Thyroid gland (tissue), 4 donors: ENCODE measurements at regions not wholly inside any gene's neighbourhood (a gene's known extent, or its start where the extent isn't known, plus 50 kb on each side); places are given as distances from the start of the nearest gene placed in this dataset.
"Not testable (repeated sequence)": the region's sequence is repeated elsewhere in the genome, so short reads cannot be mapped to it uniquely, and the experiment has no call there.

Source experiments
- DNase-seq, 2 donors: peaks; one replicate each; pipeline ENCODE4 v3.0.0-alpha.2; 2019
- H3K27ac ChIP-seq, 3 donors: fragments of 200-600 bp; sonication (generic); 1 replicate in 2 of 3; 2 replicates in 1 of 3; pipeline ENCODE4 v1.5.1; 2016 to 2019; ENCODE audit warnings: mild to moderate bottlenecking in 1 of 3, moderate library complexity in 1 of 3
- H3K27me3 ChIP-seq: fragments of 200-600 bp; sonication (generic); one replicate; pipeline ENCODE4 v1.5.1; 2019
- H3K36me3 ChIP-seq, 2 donors: fragments of 200-600 bp; sonication (generic); one replicate each; pipeline ENCODE4 v1.5.1; 2016 to 2019
- H3K4me1 ChIP-seq, 2 donors: fragments of 200-600 bp; sonication (generic); one replicate each; pipeline ENCODE4 v1.5.1; 2017 to 2019
- H3K4me3 ChIP-seq, 3 donors: fragments of 200-600 bp; sonication (generic); replicated peaks in 1 of 3; 1 replicate in 2 of 3; 2 replicates in 1 of 3; pipeline ENCODE4 v1.5.1; 2016; ENCODE audit warnings: mild to moderate bottlenecking in 1 of 3
- H3K9me3 ChIP-seq: fragments of 200-600 bp; sonication (generic); one replicate; pipeline ENCODE4 v1.5.1; 2017
- CTCF ChIP-seq, 6 experiments: fragments of 200-600 bp in 3 of 6; fragments of 450-650 bp in 3 of 6; sonication (generic) in 3 of 6; IDR thresholded peaks; one replicate each; pipeline ENCODE4 v1.5.1; 2016 to 2019; ENCODE audit warnings: antibody characterized with exemption in 6 of 6, mild to moderate bottlenecking in 2 of 6, inconsistent platforms in 1 of 6, moderate library complexity in 1 of 6
- POLR2A ChIP-seq, 2 donors: fragments of 450-650 bp; IDR thresholded peaks; one replicate each; pipeline ENCODE4 v1.6.1; 2017; ENCODE audit warnings: antibody characterized with exemption in 2 of 2, mild to moderate bottlenecking in 2 of 2, moderate library complexity in 1 of 2
- WGBS, 2 donors: methylation state at CpG; one replicate each; pipeline ENCODE4 v1.1.5; 2017; 5-methylcytosine and 5-hydroxymethylcytosine counted together
- intact Hi-C: fragments of 100-400 bp; cut with DNase I; formaldehyde crosslinking; loops from one replicate; pipeline ENCODE4 v1.15.1; 2023

- Histone ChIP-seq H3K27me3 (no peaks in the 10 kb centered on the region), H3K36me3 (no peaks in the 10 kb centered on the region), H3K9me3 (no peaks in the 10 kb centered on the region), H3K27ac (no peak overlapping the region), H3K4me1 (no peaks in the 10 kb centered on the region), H3K4me3 (no peak overlapping the region)
- DNase-seq, result no peak
- intact Hi-C loops, result no loop called here
- TF ChIP-seq CTCF (IDR thresholded peaks at IDR 0.05) (no peak), POLR2A (IDR thresholded peaks at IDR 0.05) (no peak)
- WGBS, 2 donors, result 56 to 63% methylated on average over 1 of the region's 1 CpG
These were observed 1006.8 kb downstream of the SLC16A7 start for GRCh38 chr12:60602601-60603000.

- 70 to 75% methylated on average over 5 of the region's 5 CpGs for WGBS, 2 donors
These were observed 1007.6 kb downstream of the SLC16A7 start for GRCh38 chr12:60603475-60603874.

DNA sequence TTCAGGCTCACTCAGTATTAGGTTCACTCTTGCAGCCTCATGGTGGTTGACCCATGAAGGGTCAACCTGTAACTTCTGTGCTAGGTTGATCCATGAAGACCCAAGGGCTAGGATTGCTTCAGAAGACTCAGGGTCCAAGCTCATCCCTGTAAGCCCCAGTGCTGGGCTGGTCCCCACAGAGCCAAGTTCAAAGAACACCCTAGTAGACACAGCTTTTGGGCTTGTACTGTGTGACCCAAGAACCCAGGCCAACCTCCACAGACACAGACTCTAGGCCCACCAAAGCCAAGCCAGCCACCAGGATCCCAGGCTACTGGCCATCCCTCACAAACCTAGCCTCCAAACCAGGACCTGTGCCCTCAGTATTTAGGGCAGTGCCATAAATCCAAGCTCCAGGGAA lies 1020.6 kb downstream of the SLC16A7 start:
- intact Hi-C loops, result no loop called here
- no peaks in the 10 kb centered on the region for H3K4me1 ChIP-seq
- no peaks in the 10 kb centered on the region for H3K9me3 ChIP-seq
- H3K36me3 ChIP-seq, result no peaks in the 10 kb centered on the region
- no peak for TF ChIP-seq CTCF (IDR thresholded peaks at IDR 0.05)
- TF ChIP-seq POLR2A (IDR thresholded peaks at IDR 0.05), result no peak
- no peak for DNase-seq
- H3K27me3 ChIP-seq, result no peaks in the 10 kb centered on the region
- H3K4me3 ChIP-seq, result no peak overlapping the region
- H3K27ac ChIP-seq, result no peak overlapping the region

More at GRCh38 chr12:60603475-60603874, 1007.6 kb downstream of the SLC16A7 start:
- H3K9me3 ChIP-seq, intact Hi-C loops, H3K4me1 ChIP-seq, DNase-seq, H3K36me3 ChIP-seq, H3K4me3 ChIP-seq, H3K27me3 ChIP-seq, H3K27ac ChIP-seq: not testable (repeated sequence)

DNA sequence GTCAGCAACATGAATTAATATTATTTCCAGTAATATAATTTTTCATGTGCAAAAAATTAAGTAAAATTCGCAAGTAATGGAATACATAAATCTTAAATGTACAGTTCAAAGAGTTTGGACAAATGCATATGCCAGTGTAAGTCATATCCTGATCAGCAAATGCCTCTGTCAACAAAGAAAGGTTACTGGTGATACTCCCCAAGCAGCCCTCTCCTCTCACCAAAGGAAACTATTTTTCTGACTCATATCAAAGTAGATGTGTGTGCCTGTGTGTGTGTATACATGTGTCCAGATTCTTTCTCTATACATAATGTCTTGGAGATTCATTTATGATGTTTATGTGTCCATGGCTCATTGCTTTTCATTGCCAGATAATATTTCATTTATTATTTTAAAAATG lies 1035.0 kb downstream of the SLC16A7 start:
- Histone ChIP-seq H3K4me3 (no peak overlapping the region), H3K36me3 (no peaks in the 10 kb centered on the region), H3K27ac (no peak overlapping the region), H3K9me3 (no peaks in the 10 kb centered on the region), H3K4me1 (no peaks in the 10 kb centered on the region), H3K27me3 (no peaks in the 10 kb centered on the region)
- TF ChIP-seq POLR2A (IDR thresholded peaks at IDR 0.05), result no peak
- DNase-seq, result no peak
- whole genome bisulfite sequencing, 2 donors, result 70 to 71% methylated on average over 1 of the region's 1 CpG
- intact Hi-C loops, result no loop called here

GRCh38 chr12:60644076-60644475 lies 1048.2 kb downstream of the SLC16A7 start:
- Histone ChIP-seq H3K4me1 (no peaks in the 10 kb centered on the region), H3K9me3 (no peaks in the 10 kb centered on the region), H3K36me3 (no peaks in the 10 kb centered on the region), H3K27ac (no peak overlapping the region), H3K4me3 (no peak overlapping the region), H3K27me3 (no peaks in the 10 kb centered on the region)
- whole genome bisulfite sequencing, 2 donors, result 68 to 75% methylated on average over 1 of the region's 1 CpG
- no peak for DNase-seq
- no peak for TF ChIP-seq CTCF (IDR thresholded peaks at IDR 0.05)
- TF ChIP-seq POLR2A (IDR thresholded peaks at IDR 0.05), result no peak
- intact Hi-C loops, result no loop called here

- DNase-seq, result no peak
- no peaks in the 10 kb centered on the region for H3K27me3 ChIP-seq
- no peak overlapping the region for H3K4me3 ChIP-seq
- intact Hi-C loops, result no loop called here
- H3K4me1 ChIP-seq, result no peaks in the 10 kb centered on the region
- 79 to 86% methylated on average over 5 of the region's 5 CpGs for WGBS, 2 donors
- H3K9me3 ChIP-seq, result no peaks in the 10 kb centered on the region
- H3K27ac ChIP-seq, result no peak overlapping the region
- no peaks in the 10 kb centered on the region for H3K36me3 ChIP-seq
- TF ChIP-seq POLR2A (IDR thresholded peaks at IDR 0.05), result no peak
- no peak for TF ChIP-seq CTCF (IDR thresholded peaks at IDR 0.05)
These were observed 1071.1 kb downstream of the SLC16A7 start for GRCh38 chr12:60666895-60667294.
